SK-N-SH (cell line): ENCODE measurements at regions not wholly inside any gene's neighbourhood (a gene's known extent, or its start where the extent isn't known, plus 50 kb on each side); places are given as distances from the start of the nearest gene placed in this dataset.

Experiments used
- CTCF ChIA-PET: fragments of 300-600, 350-600 bp; formaldehyde crosslinking; extraction: SDS; loops from one replicate; lab custom pipeline; 2021; lab: Yijun Ruan, JAX
- POLR2A ChIA-PET: fragments of 350-600 bp; sonication (Branson Sonifier 250); formaldehyde crosslinking; extraction: SDS; loops from one replicate; lab custom pipeline; 2020; ENCODE audit warnings: antibody characterized with exemption, inconsistent platforms; lab: Yijun Ruan, JAX
- DNase-seq: peaks from one replicate; pipeline ENCODE4 v3.0.0; 2012
- H2AFZ ChIP-seq: fragments of 200-600 bp; sonication (generic); 2 replicates; pipeline ENCODE4 v1.8.1; 2016; ENCODE audit warnings: antibody characterized with exemption, mild to moderate bottlenecking, low read depth
- H3F3A ChIP-seq: fragments of 200-600 bp; sonication (generic); replicated peaks from 2 replicates; pipeline ENCODE3; 2016; ENCODE audit warnings: antibody characterized with exemption, mild to moderate bottlenecking; ENCODE audit not compliant: insufficient read depth
- H3K27ac ChIP-seq, 2 experiments: fragments of 200-500 bp in 1 of 2; fragments of 200-600 bp in 1 of 2; sonication (Bioruptor generic) in 1 of 2; sonication (generic), shearing (Covaris generic) in 1 of 2; 2 replicates each; pipeline versions ENCODE4 v1.5.1 to v1.6.1; 2014 to 2016; ENCODE audit warnings: low read depth in 2 of 2, inconsistent platforms in 1 of 2, low read length in 1 of 2, mild to moderate bottlenecking in 1 of 2, mixed read lengths in 1 of 2
- H3K27me3 ChIP-seq: fragments of 200-600 bp; sonication (generic), shearing (Covaris generic); 2 replicates; pipeline ENCODE4 v1.6.1; 2016; ENCODE audit warnings: mixed run types; ENCODE audit not compliant: insufficient read depth
- H3K36me3 ChIP-seq, 2 experiments: fragments of 200-500 bp in 1 of 2; fragments of 200-600 bp in 1 of 2; sonication (Bioruptor generic) in 1 of 2; sonication (generic) in 1 of 2; replicated peaks in 1 of 2; 2 replicates each; pipeline versions ENCODE3 to v1.5.1; 2014 to 2016; ENCODE audit warnings: low read length in 1 of 2, mild to moderate bottlenecking in 1 of 2; ENCODE audit not compliant: insufficient read depth in 2 of 2, control insufficient read depth in 1 of 2
- H3K4me1 ChIP-seq, 2 experiments: fragments of 200-500 bp in 1 of 2; fragments of 200-600 bp in 1 of 2; sonication (Bioruptor generic) in 1 of 2; sonication (generic), shearing (Covaris generic) in 1 of 2; 2 replicates each; pipeline versions ENCODE4 v1.5.1 to v1.6.1; 2014 to 2016; ENCODE audit warnings: low read depth in 1 of 2, low read length in 1 of 2, mixed run types in 1 of 2; ENCODE audit not compliant: insufficient read depth in 2 of 2, control insufficient read depth in 1 of 2
- H3K4me2 ChIP-seq: fragments of 200-600 bp; sonication (generic), shearing (Covaris generic); 2 replicates; pipeline ENCODE4 v1.6.1; 2017; ENCODE audit warnings: mixed run types
- H3K4me3 ChIP-seq, 2 experiments: fragments of 200-500 bp in 1 of 2; fragments of 200-600 bp in 1 of 2; sonication (Bioruptor generic) in 1 of 2; sonication (generic), shearing (Covaris generic) in 1 of 2; 2 replicates each; pipeline versions ENCODE4 v1.5.1 to v1.8.1; 2014 to 2016; ENCODE audit warnings: low read depth in 2 of 2, inconsistent platforms in 1 of 2, low read length in 1 of 2, mild to moderate bottlenecking in 1 of 2, mixed read lengths in 1 of 2, moderate library complexity in 1 of 2
- H3K79me2 ChIP-seq: fragments of 200-600 bp; sonication (generic); 2 replicates; pipeline ENCODE4 v1.8.1; 2017; ENCODE audit warnings: mild to moderate bottlenecking; ENCODE audit not compliant: insufficient read depth
- H3K9ac ChIP-seq: fragments of 200-600 bp; sonication (generic); 2 replicates; pipeline ENCODE4 v1.6.1; 2017; ENCODE audit warnings: mixed run types
- H3K9me2 ChIP-seq: fragments of 200-600 bp; sonication (generic); 2 replicates; pipeline ENCODE4 v1.6.1; 2017; ENCODE audit warnings: mixed run types
- H3K9me3 ChIP-seq: fragments of 200-600 bp; sonication (generic); 2 replicates; pipeline ENCODE4 v1.6.1; 2017; ENCODE audit warnings: mixed run types, mild to moderate bottlenecking, moderate library complexity
- H4K20me1 ChIP-seq: fragments of 200-600 bp; sonication (generic); 2 replicates; pipeline ENCODE4 v1.6.1; 2017; ENCODE audit warnings: mild to moderate bottlenecking, mixed run types; ENCODE audit not compliant: insufficient read depth
- ELF1 ChIP-seq: IDR thresholded peaks from 2 replicates; pipeline ENCODE4 v1.4.0; 2012
- EP300 ChIP-seq, 2 experiments: IDR thresholded peaks; 2 replicates each; pipeline versions ENCODE4 v1.4.0 to v1.6.1; 2012; ENCODE audit warnings: borderline replicate concordance in 1 of 2, low read depth in 1 of 2, low read length in 1 of 2
- EZH2phosphoT487 ChIP-seq: fragments of 200-600 bp; sonication (generic); IDR thresholded peaks from 2 replicates; pipeline ENCODE4 v1.6.1; 2017; ENCODE audit warnings: low read depth, mixed run types, mild to moderate bottlenecking, antibody characterized with exemption, moderate library complexity, borderline replicate concordance
- FOSL2 ChIP-seq: IDR thresholded peaks from 2 replicates; pipeline ENCODE4 v1.4.0; 2012; ENCODE audit warnings: low read depth, mild to moderate bottlenecking, moderate library complexity, borderline replicate concordance
- IRF3 ChIP-seq: fragments of 150-350 bp; IDR thresholded peaks from 2 replicates; pipeline ENCODE4 v1.6.1; 2016; ENCODE audit warnings: mild to moderate bottlenecking, low read depth, low read length
- JUND ChIP-seq: IDR thresholded peaks from 2 replicates; pipeline ENCODE4 v1.4.0; 2012
- MEF2A ChIP-seq: IDR thresholded peaks from 2 replicates; pipeline ENCODE4 v1.4.0; 2012; ENCODE audit warnings: low read depth, borderline replicate concordance
- MXI1 ChIP-seq: IDR thresholded peaks from 2 replicates; pipeline ENCODE4 v1.6.1; 2012; ENCODE audit warnings: mild to moderate bottlenecking, low read depth, low read length, improper control_type of control experiment
- NFIC ChIP-seq: IDR thresholded peaks from 2 replicates; pipeline ENCODE4 v1.4.0; 2012; ENCODE audit warnings: borderline replicate concordance
- NRF1 ChIP-seq: IDR thresholded peaks from 2 replicates; pipeline ENCODE4 v1.6.1; 2012; ENCODE audit warnings: low read depth, mild to moderate bottlenecking, low read length
- PBX3 ChIP-seq: IDR thresholded peaks from 2 replicates; pipeline ENCODE4; 2012
- RAD21 ChIP-seq: IDR thresholded peaks from 2 replicates; pipeline ENCODE4 v1.6.1; 2012; ENCODE audit warnings: mild to moderate bottlenecking, low read length
- RCOR1 ChIP-seq: fragments of 150-350 bp; IDR thresholded peaks from 2 replicates; pipeline ENCODE4 v1.6.1; 2017; ENCODE audit warnings: antibody characterized with exemption, low read length
- RXRA ChIP-seq: IDR thresholded peaks from 2 replicates; pipeline ENCODE4 v1.4.0; 2012; ENCODE audit warnings: low read depth, mild to moderate bottlenecking, borderline replicate concordance
- TAF1 ChIP-seq: IDR thresholded peaks from 2 replicates; pipeline ENCODE4 v1.6.1; 2012; ENCODE audit warnings: low read depth, mild to moderate bottlenecking, low read length, moderate library complexity, borderline replicate concordance
- TEAD4 ChIP-seq: IDR thresholded peaks from 2 replicates; pipeline ENCODE4 v1.4.0; 2012; ENCODE audit warnings: mild to moderate bottlenecking, borderline replicate concordance; ENCODE audit not compliant: insufficient read depth
- USF1 ChIP-seq: IDR thresholded peaks from 2 replicates; pipeline ENCODE4 v1.4.0; 2012; ENCODE audit warnings: low read depth, borderline replicate concordance
- YY1 ChIP-seq: IDR thresholded peaks from 2 replicates; pipeline ENCODE4 v1.4.0; 2012; ENCODE audit warnings: low read depth, mild to moderate bottlenecking
- ZBTB33 ChIP-seq: IDR thresholded peaks from 2 replicates; pipeline ENCODE4 v1.4.0; 2012; ENCODE audit warnings: low read depth, borderline replicate concordance
- WGBS: methylation state at CpG from one replicate; pipeline ENCODE4 v1.1.6; 2017; ENCODE audit warnings: low lambda C conversion rate; 5-methylcytosine and 5-hydroxymethylcytosine counted together

- TF ChIP-seq IRF3, result no peak
- no peak for TF ChIP-seq USF1
- no peak for TF ChIP-seq RCOR1
Observed at GRCh38 chr13:90170208-90170607, 1177.3 kb upstream of the MIR17HG start (continued).

- no peak overlapping the region for H3K4me3 ChIP-seq
- H4K20me1 ChIP-seq, result no peaks in the 10 kb centered on the region
- 7% methylated on average over 1 of the region's 1 CpG for WGBS
- CTCF ChIA-PET, result no interaction called here
- POLR2A ChIA-PET, result no interaction called here
- no peaks in the 10 kb centered on the region for H3K36me3 ChIP-seq
- no peak overlapping the region for H3K9ac ChIP-seq
- H3F3A ChIP-seq, result no peaks in the 10 kb centered on the region
- TF ChIP-seq MXI1, result no peak
- no peak for TF ChIP-seq MEF2A
- no peak for TF ChIP-seq RAD21
- TF ChIP-seq ELF1, result no peak
- TF ChIP-seq NFIC, result no peak
- no peak for TF ChIP-seq USF1
- TF ChIP-seq EZH2phosphoT487, result no peak
- no peak for TF ChIP-seq FOSL2
- TF ChIP-seq YY1, result no peak
- no peak for TF ChIP-seq PBX3
- TF ChIP-seq TAF1, result no peak
- no peak for TF ChIP-seq TEAD4
- no peak for TF ChIP-seq ZBTB33
- TF ChIP-seq JUND, result no peak
- no peak for TF ChIP-seq EP300 (IDR thresholded peaks at IDR 0.05; ENCODE audit: borderline replicate concordance in 1 of 2, low read depth in 1 of 2, low read length in 1 of 2)
- no peak for TF ChIP-seq IRF3
- TF ChIP-seq NRF1, result no peak
- no peak for TF ChIP-seq RXRA
- H3K27me3 ChIP-seq, result no peaks in the 10 kb centered on the region
- no peak overlapping the region for H3K27ac ChIP-seq
- H3K4me1 ChIP-seq, result no peaks in the 10 kb centered on the region
- no peak overlapping the region for H2AFZ ChIP-seq
- H3K4me2 ChIP-seq, result no peak overlapping the region
- DNase-seq, result no peak
- H3K9me3 ChIP-seq, result no peaks in the 10 kb centered on the region
- no peaks in the 10 kb centered on the region for H3K79me2 ChIP-seq
- no peaks in the 10 kb centered on the region for H3K9me2 ChIP-seq
Observed at GRCh38 chr13:90171649-90172048, 1175.8 kb upstream of the MIR17HG start.
